ENCODE measurements at regions not wholly inside any gene's neighbourhood (a gene's known extent, or its start where the extent isn't known, plus 50 kb on each side); places are given as distances from the start of the nearest gene placed in this dataset.

DNA sequence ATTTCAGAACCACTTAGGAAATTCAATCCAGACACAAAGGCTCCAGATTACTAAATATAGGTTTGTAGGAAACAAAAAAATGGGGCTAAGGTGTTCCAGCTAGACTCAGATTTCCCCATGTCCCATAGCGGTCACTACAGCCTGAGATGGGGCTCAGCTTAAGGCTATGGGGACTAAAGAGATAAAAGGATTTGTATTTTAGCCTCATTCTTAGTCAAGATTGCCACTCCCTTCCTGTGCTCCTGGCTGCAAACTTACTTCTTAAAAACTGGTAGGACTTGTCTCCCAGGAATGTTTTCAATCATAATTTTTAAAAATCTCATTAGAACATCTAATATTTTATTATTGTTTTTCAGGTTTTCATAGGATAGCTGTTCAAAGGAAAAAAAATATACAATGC is 253.8 kb upstream of the DAB2 start:
- Histone ChIP-seq H3K4me1 (no peaks in the 10 kb centered on the region; the same call in 2 of the 3 replicates), H3K4me2 (no peak overlapping the region), H3K27ac (no peak overlapping the region), H3K9me3 (no peaks in the 10 kb centered on the region), H3K4me3 (no peak overlapping the region)
- POLR2A ChIA-PET: no interaction called here
- ATAC-seq (no peak), FAIRE-seq (no peak), DNase-seq (ENCODE audit: low read depth in 1 of 2, low spot score in 1 of 2) (no peak)
- 80% methylated on average over 1 of the region's 1 CpG for WGBS (ENCODE audit: missing lambda C conversion rate)
- TF ChIP-seq KDM5A (IDR thresholded peaks at IDR 0.05) (no peak), EHMT2 (IDR thresholded peaks at IDR 0.05; ENCODE audit: low read depth) (no peak), SREBF2 (IDR thresholded peaks at IDR 0.05) (no peak), RNF2 (IDR thresholded peaks at IDR 0.05; ENCODE audit: borderline replicate concordance, low read depth) (no peak), POLR2AphosphoS2 (conservative IDR thresholded peaks at IDR 0.05; ENCODE audit: low read length) (no peak), JUN (IDR thresholded peaks at IDR 0.05) (no peak), EP300 (IDR thresholded peaks at IDR 0.05) (no peak), HEYL (CRISPR knock-in tag; IDR thresholded peaks at IDR 0.05) (no peak), BHLHE40 (IDR thresholded peaks at IDR 0.05; ENCODE audit: low read depth, low read length) (no peak), SMC3 (IDR thresholded peaks at IDR 0.05) (no peak), HOXB13 (CRISPR knock-in tag; IDR thresholded peaks at IDR 0.05; ENCODE audit: low read depth) (no peak), RAD21 (conservative IDR thresholded peaks at IDR 0.05 in 1 of 2, IDR thresholded peaks at IDR 0.05 in 1 of 2) (no peak), NR3C1 (IDR thresholded peaks at IDR 0.05) (no peak), HOXB5 (CRISPR knock-in tag; IDR thresholded peaks at IDR 0.05) (no peak), CEBPB (IDR thresholded peaks at IDR 0.05) (no peak), RARB (CRISPR knock-in tag; IDR thresholded peaks at IDR 0.05) (no peak)
- TF ChIP-seq, protein P1, sequence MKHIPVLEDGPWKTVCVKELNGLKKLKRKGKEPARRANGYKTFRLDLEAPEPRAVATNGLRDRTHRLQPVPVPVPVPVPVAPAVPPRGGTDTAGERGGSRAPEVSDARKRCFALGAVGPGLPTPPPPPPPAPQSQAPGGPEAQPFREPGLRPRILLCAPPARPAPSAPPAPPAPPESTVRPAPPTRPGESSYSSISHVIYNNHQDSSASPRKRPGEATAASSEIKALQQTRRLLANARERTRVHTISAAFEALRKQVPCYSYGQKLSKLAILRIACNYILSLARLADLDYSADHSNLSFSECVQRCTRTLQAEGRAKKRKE (CRISPR knock-in tag; IDR thresholded peaks at IDR 0.05; ENCODE audit: low read depth): no peak
- TF ChIP-seq, protein P2, sequence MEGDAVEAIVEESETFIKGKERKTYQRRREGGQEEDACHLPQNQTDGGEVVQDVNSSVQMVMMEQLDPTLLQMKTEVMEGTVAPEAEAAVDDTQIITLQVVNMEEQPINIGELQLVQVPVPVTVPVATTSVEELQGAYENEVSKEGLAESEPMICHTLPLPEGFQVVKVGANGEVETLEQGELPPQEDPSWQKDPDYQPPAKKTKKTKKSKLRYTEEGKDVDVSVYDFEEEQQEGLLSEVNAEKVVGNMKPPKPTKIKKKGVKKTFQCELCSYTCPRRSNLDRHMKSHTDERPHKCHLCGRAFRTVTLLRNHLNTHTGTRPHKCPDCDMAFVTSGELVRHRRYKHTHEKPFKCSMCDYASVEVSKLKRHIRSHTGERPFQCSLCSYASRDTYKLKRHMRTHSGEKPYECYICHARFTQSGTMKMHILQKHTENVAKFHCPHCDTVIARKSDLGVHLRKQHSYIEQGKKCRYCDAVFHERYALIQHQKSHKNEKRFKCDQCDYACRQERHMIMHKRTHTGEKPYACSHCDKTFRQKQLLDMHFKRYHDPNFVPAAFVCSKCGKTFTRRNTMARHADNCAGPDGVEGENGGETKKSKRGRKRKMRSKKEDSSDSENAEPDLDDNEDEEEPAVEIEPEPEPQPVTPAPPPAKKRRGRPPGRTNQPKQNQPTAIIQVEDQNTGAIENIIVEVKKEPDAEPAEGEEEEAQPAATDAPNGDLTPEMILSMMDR (IDR thresholded peaks at IDR 0.05): no peak
- CTCF ChIA-PET: interaction anchor here (0.6 to 1.5 kb wide), 4 partner anchors 10 to 309 kb away, joined by 3 read pairs; no protein-coding TSS in a partner anchor

DNA sequence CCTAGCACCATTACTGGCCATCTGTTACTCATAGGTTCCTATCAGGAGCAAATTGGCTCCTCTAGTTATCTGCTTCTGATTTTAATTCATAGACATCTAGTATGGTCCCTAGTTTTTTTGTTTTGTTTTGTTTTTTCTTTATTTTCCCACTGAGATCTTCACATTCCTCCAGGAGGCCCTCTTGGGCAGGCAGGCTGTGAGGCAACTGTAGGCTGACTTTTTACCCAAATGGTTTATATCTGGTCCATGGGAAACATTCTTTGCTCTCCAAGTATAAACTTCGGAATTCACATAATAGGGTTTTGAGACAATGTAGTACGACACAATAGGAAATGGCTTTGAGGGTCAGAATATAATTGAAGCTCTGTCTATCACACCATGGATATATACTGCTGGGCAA is 250.9 kb upstream of the DAB2 start:
- POLR2A ChIA-PET: no interaction called here
- ATAC-seq (no peak), FAIRE-seq (no peak), DNase-seq (ENCODE audit: low read depth in 1 of 2, low spot score in 1 of 2) (no peak)
- H3K9me3 ChIP-seq: no peaks in the 10 kb centered on the region
- H3K4me2 ChIP-seq: no peak overlapping the region
- no peak overlapping the region for H3K27ac ChIP-seq
- no peaks in the 10 kb centered on the region; the same call in 2 of the 3 replicates for H3K4me1 ChIP-seq
- CTCF ChIA-PET: interaction anchor here (0.6 kb wide), 1 partner anchor 196 kb away, joined by 4 read pairs; no protein-coding TSS in a partner anchor
- 82% methylated on average over 2 of the region's 2 CpGs for WGBS (ENCODE audit: missing lambda C conversion rate)
- no peak for TF ChIP-seq HEYL (CRISPR knock-in tag; IDR thresholded peaks at IDR 0.05)
- TF ChIP-seq MAFK (IDR thresholded peaks at IDR 0.05; ENCODE audit: partially characterized antibody): no peak
- no peak for TF ChIP-seq HOXB5 (CRISPR knock-in tag; IDR thresholded peaks at IDR 0.05)
- no peak for TF ChIP-seq PHF8 (IDR thresholded peaks at IDR 0.05; ENCODE audit: borderline replicate concordance, low read depth)
- no peak for TF ChIP-seq CBX2 (IDR thresholded peaks at IDR 0.05; ENCODE audit: borderline replicate concordance, low read depth)
- TF ChIP-seq, protein P3, sequence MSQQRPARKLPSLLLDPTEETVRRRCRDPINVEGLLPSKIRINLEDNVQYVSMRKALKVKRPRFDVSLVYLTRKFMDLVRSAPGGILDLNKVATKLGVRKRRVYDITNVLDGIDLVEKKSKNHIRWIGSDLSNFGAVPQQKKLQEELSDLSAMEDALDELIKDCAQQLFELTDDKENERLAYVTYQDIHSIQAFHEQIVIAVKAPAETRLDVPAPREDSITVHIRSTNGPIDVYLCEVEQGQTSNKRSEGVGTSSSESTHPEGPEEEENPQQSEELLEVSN (IDR thresholded peaks at IDR 0.05; ENCODE audit: borderline replicate concordance, low read depth): no peak
- no peak for TF ChIP-seq RAD21 (conservative IDR thresholded peaks at IDR 0.05 in 1 of 2, IDR thresholded peaks at IDR 0.05 in 1 of 2)
- TF ChIP-seq, protein P4, sequence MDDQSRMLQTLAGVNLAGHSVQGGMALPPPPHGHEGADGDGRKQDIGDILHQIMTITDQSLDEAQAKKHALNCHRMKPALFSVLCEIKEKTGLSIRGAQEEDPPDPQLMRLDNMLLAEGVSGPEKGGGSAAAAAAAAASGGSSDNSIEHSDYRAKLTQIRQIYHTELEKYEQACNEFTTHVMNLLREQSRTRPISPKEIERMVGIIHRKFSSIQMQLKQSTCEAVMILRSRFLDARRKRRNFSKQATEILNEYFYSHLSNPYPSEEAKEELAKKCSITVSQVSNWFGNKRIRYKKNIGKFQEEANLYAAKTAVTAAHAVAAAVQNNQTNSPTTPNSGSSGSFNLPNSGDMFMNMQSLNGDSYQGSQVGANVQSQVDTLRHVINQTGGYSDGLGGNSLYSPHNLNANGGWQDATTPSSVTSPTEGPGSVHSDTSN (IDR thresholded peaks at IDR 0.05): no peak
- TF ChIP-seq, protein P5, sequence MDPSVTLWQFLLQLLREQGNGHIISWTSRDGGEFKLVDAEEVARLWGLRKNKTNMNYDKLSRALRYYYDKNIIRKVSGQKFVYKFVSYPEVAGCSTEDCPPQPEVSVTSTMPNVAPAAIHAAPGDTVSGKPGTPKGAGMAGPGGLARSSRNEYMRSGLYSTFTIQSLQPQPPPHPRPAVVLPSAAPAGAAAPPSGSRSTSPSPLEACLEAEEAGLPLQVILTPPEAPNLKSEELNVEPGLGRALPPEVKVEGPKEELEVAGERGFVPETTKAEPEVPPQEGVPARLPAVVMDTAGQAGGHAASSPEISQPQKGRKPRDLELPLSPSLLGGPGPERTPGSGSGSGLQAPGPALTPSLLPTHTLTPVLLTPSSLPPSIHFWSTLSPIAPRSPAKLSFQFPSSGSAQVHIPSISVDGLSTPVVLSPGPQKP (IDR thresholded peaks at IDR 0.05; ENCODE audit: low read depth, low read length): no peak
- no peak for TF ChIP-seq MYC (IDR thresholded peaks at IDR 0.05; ENCODE audit: borderline replicate concordance, low read length)
- TF ChIP-seq, protein P2 (IDR thresholded peaks at IDR 0.05): no peak
- TF ChIP-seq FOSL2 (IDR thresholded peaks at IDR 0.05): no peak
- TF ChIP-seq FOSL2 (CRISPR knock-in tag; IDR thresholded peaks at IDR 0.05): no peak
- TF ChIP-seq CHD2 (IDR thresholded peaks at IDR 0.05; ENCODE audit: low read length, partially characterized antibody): no peak
- H3K4me3 ChIP-seq: no peak overlapping the region
